GM10266 (cell line): ENCODE measurements at regions not wholly inside any gene's neighbourhood (a gene's known extent, or its start where the extent isn't known, plus 50 kb on each side); places are given as distances from the start of the nearest gene placed in this dataset.

Source experiments
- DNase-seq: peaks from one replicate; pipeline ENCODE4 v3.0.0; 2012; ENCODE audit errors: extremely low spot score
- CTCF ChIP-seq: IDR thresholded peaks from 2 replicates; pipeline ENCODE4 v1.5.1; 2012; ENCODE audit warnings: mild to moderate bottlenecking, low read depth; ENCODE audit not compliant: control insufficient read depth, insufficient read depth; ENCODE audit errors: missing control alignments

GRCh38 chr1:190736971-190737590 lies 259.4 kb upstream of the BRINP3 start:
- no peak for DNase-seq
- no peak for TF ChIP-seq CTCF

GRCh38 chr1:190738317-190738716 lies 260.7 kb upstream of the BRINP3 start:
- DNase-seq, result no peak
- no peak for TF ChIP-seq CTCF

DNA sequence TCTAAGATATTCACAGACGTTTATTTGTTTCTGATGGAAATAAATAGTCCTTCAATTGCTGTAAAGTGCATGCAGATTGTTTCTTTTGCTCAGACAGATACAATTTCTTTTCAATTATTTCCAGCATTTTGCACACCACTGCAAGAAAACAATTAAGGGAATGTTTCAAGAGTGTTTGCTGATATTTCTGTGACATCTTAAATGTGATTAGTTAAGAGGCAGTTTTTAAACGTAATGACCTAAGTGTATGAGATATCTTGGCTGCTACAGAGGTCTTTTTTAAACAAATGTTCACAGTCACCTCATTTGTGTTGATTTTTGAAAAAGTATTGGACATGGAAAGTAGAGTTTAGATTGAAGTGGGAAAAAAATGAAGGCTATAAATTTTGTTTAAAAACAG lies 262.3 kb upstream of the BRINP3 start:
- no peak for DNase-seq
- TF ChIP-seq CTCF, result no peak

DNA sequence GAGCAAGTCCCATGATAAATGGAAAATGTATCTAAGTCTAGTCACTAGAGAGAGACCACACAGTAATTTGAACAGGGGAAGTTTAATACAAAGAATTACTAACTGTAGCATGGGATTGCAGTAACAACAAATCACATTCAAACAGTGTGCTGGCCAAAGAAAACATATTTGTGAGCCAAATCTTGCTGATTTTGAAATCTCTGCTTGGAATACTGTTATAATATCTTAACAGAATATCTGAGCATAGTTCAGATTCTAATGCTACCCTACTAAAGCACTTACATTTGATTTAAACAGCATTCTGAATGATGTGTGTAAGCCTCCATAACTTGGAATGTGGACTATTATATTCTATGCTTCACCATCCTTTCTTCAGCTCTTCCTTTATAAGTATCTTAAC lies 270.0 kb upstream of the BRINP3 start:
- TF ChIP-seq CTCF, result no peak
- DNase-seq, result no peak

- no peak for TF ChIP-seq CTCF
- DNase-seq, result no peak
These were observed 274.5 kb upstream of the BRINP3 start for GRCh38 chr1:190752131-190752530.

GRCh38 chr1:190754666-190755065 lies 277.0 kb upstream of the BRINP3 start:
- no peak for TF ChIP-seq CTCF
- no peak for DNase-seq

GRCh38 chr1:190759807-190760206 lies 282.1 kb upstream of the BRINP3 start:
- no peak for TF ChIP-seq CTCF
- DNase-seq, result peak; percentile 8
